22Rv1 (cell line): ENCODE measurements at regions not wholly inside any gene's neighbourhood (a gene's known extent, or its start where the extent isn't known, plus 50 kb on each side); places are given as distances from the start of the nearest gene placed in this dataset.

Source experiments
- CTCF ChIP-seq: fragments of 450-650 bp; IDR thresholded peaks from 2 replicates; pipeline ENCODE4 v1.5.1; 2017; ENCODE audit warnings: mild to moderate bottlenecking
- ZFX ChIP-seq: fragments of 450-650 bp; IDR thresholded peaks from 2 replicates; pipeline ENCODE4 v1.6.1; 2017; ENCODE audit warnings: antibody characterized with exemption, borderline replicate concordance

- TF ChIP-seq ZFX (no peak), CTCF (no peak)
These were observed 119.9 kb downstream of the SOX4 start for GRCh38 chr6:21713481-21713880.
